K562 (cell line): ENCODE measurements at regions not wholly inside any gene's neighbourhood (a gene's known extent, or its start where the extent isn't known, plus 50 kb on each side); places are given as distances from the start of the nearest gene placed in this dataset.

ENCODE experiments used
- TF ChIP-seq, protein P1 (sequence below): fragments of 450-650 bp; IDR thresholded peaks from 2 replicates; pipeline ENCODE4 v1.6.1; 2016; ENCODE audit warnings: mild to moderate bottlenecking, moderate library complexity

DNA sequence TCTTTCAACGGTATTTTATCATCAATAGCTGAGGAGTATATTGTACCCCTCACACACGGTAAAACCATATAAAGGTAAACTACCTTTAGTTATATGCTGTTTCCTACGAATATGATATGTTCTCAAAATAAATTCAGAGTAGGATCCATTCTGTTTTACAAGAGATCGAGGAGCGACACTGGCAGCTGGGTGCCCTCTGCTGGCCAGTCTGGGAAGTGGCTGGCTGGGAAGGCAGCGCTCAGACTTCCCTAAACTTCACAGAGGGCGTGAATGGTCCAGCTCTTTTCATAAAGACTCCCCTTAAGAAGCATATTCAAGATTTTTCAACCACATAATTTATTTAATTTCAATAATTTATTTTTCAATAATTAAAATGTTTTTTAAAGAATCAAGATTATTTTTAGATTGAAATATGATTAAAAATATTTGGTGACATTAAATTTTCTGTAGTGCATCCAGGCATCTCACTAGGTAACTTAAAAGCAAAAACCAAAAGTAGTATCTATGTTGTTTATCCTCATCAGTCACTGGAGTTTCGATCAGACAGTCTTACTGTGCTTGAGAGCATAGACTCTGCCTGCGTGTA lies 187.5 kb upstream of the PDE10A start (continued):
- TF ChIP-seq, protein P1, sequence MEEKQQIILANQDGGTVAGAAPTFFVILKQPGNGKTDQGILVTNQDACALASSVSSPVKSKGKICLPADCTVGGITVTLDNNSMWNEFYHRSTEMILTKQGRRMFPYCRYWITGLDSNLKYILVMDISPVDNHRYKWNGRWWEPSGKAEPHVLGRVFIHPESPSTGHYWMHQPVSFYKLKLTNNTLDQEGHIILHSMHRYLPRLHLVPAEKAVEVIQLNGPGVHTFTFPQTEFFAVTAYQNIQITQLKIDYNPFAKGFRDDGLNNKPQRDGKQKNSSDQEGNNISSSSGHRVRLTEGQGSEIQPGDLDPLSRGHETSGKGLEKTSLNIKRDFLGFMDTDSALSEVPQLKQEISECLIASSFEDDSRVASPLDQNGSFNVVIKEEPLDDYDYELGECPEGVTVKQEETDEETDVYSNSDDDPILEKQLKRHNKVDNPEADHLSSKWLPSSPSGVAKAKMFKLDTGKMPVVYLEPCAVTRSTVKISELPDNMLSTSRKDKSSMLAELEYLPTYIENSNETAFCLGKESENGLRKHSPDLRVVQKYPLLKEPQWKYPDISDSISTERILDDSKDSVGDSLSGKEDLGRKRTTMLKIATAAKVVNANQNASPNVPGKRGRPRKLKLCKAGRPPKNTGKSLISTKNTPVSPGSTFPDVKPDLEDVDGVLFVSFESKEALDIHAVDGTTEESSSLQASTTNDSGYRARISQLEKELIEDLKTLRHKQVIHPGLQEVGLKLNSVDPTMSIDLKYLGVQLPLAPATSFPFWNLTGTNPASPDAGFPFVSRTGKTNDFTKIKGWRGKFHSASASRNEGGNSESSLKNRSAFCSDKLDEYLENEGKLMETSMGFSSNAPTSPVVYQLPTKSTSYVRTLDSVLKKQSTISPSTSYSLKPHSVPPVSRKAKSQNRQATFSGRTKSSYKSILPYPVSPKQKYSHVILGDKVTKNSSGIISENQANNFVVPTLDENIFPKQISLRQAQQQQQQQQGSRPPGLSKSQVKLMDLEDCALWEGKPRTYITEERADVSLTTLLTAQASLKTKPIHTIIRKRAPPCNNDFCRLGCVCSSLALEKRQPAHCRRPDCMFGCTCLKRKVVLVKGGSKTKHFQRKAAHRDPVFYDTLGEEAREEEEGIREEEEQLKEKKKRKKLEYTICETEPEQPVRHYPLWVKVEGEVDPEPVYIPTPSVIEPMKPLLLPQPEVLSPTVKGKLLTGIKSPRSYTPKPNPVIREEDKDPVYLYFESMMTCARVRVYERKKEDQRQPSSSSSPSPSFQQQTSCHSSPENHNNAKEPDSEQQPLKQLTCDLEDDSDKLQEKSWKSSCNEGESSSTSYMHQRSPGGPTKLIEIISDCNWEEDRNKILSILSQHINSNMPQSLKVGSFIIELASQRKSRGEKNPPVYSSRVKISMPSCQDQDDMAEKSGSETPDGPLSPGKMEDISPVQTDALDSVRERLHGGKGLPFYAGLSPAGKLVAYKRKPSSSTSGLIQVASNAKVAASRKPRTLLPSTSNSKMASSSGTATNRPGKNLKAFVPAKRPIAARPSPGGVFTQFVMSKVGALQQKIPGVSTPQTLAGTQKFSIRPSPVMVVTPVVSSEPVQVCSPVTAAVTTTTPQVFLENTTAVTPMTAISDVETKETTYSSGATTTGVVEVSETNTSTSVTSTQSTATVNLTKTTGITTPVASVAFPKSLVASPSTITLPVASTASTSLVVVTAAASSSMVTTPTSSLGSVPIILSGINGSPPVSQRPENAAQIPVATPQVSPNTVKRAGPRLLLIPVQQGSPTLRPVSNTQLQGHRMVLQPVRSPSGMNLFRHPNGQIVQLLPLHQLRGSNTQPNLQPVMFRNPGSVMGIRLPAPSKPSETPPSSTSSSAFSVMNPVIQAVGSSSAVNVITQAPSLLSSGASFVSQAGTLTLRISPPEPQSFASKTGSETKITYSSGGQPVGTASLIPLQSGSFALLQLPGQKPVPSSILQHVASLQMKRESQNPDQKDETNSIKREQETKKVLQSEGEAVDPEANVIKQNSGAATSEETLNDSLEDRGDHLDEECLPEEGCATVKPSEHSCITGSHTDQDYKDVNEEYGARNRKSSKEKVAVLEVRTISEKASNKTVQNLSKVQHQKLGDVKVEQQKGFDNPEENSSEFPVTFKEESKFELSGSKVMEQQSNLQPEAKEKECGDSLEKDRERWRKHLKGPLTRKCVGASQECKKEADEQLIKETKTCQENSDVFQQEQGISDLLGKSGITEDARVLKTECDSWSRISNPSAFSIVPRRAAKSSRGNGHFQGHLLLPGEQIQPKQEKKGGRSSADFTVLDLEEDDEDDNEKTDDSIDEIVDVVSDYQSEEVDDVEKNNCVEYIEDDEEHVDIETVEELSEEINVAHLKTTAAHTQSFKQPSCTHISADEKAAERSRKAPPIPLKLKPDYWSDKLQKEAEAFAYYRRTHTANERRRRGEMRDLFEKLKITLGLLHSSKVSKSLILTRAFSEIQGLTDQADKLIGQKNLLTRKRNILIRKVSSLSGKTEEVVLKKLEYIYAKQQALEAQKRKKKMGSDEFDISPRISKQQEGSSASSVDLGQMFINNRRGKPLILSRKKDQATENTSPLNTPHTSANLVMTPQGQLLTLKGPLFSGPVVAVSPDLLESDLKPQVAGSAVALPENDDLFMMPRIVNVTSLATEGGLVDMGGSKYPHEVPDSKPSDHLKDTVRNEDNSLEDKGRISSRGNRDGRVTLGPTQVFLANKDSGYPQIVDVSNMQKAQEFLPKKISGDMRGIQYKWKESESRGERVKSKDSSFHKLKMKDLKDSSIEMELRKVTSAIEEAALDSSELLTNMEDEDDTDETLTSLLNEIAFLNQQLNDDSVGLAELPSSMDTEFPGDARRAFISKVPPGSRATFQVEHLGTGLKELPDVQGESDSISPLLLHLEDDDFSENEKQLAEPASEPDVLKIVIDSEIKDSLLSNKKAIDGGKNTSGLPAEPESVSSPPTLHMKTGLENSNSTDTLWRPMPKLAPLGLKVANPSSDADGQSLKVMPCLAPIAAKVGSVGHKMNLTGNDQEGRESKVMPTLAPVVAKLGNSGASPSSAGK: no peak
